Endothelial cell of umbilical vein (primary cell): ENCODE measurements at regions not wholly inside any gene's neighbourhood (a gene's known extent, or its start where the extent isn't known, plus 50 kb on each side); places are given as distances from the start of the nearest gene placed in this dataset.

Experiments
- BruUV-seq: library from RNA; stranded (reverse); fragments of 400-500 nt; replicated peaks from 2 replicates; lab custom pipeline; 2021; lab: Mats Ljungman, UMichigan
- CTCF ChIA-PET: fragments of 300-600, 350-600 bp; sonication (Branson Sonifier 250); formaldehyde crosslinking; loops from one replicate; lab custom pipeline; 2021; ENCODE audit warnings: antibody characterized with exemption, inconsistent platforms; lab: Charles Lee
- POLR2A ChIA-PET: fragments of 300-600, 350-600 bp; sonication (Branson Sonifier 250); formaldehyde crosslinking; loops from one replicate; lab custom pipeline; 2021; ENCODE audit warnings: antibody characterized with exemption, inconsistent platforms; lab: Charles Lee
- DNase-seq: peaks from one replicate; pipeline ENCODE4 v3.0.0-alpha.2; 2011; ENCODE audit warnings: low read depth, low spot score
- FAIRE-seq: peaks from 2 replicates; lab custom pipeline; 2011; peaks lifted over from hg19 to GRCh38; lab: Jason Lieb, UNC
- H2AFZ ChIP-seq: 2 replicates; pipeline ENCODE4 v1.6.0; 2012; ENCODE audit warnings: low read depth, low read length, control low read depth, inconsistent platforms
- H3K27ac ChIP-seq: 2 replicates; pipeline ENCODE4 v1.5.1; 2011; ENCODE audit warnings: low read depth, mild to moderate bottlenecking, control low read depth, low read length, moderate library complexity; ENCODE audit not compliant: insufficient read depth
- H3K27me3 ChIP-seq, 2 experiments: 2 replicates each; pipeline versions ENCODE4 v1.6.0 to v1.6.1; 2011; ENCODE audit warnings: low read length in 2 of 2, mixed read lengths in 1 of 2; ENCODE audit not compliant: control insufficient read depth in 2 of 2, insufficient read depth in 2 of 2
- H3K36me3 ChIP-seq, 2 experiments: 2 replicates in 1 of 2; 3 replicates in 1 of 2; pipeline ENCODE4 v1.5.1; 2011; ENCODE audit warnings: low read length in 2 of 2, mild to moderate bottlenecking in 1 of 2, moderate library complexity in 1 of 2; ENCODE audit not compliant: control insufficient read depth in 2 of 2, insufficient read depth in 2 of 2; ENCODE audit errors: extremely low read depth in 1 of 2
- H3K4me1 ChIP-seq: 3 replicates; pipeline ENCODE4 v1.5.1; 2011; ENCODE audit warnings: mild to moderate bottlenecking, low read length; ENCODE audit not compliant: control insufficient read depth, insufficient read depth; ENCODE audit errors: extremely low read depth
- H3K4me2 ChIP-seq: 2 replicates; pipeline ENCODE4 v1.6.1; 2011; ENCODE audit warnings: low read length, control low read depth, mixed read lengths; ENCODE audit not compliant: insufficient read depth
- H3K4me3 ChIP-seq, 3 experiments: fragments of 200-600 bp in 1 of 3; sonication (generic), shearing (Covaris generic) in 1 of 3; replicated peaks in 1 of 3; 2 replicates each; pipeline ENCODE4 v1.5.1; 2011 to 2016; ENCODE audit warnings: control low read depth in 3 of 3, low read length in 3 of 3, mild to moderate bottlenecking in 2 of 3, inconsistent platforms in 1 of 3, low read depth in 1 of 3, moderate library complexity in 1 of 3; ENCODE audit not compliant: insufficient read depth in 1 of 3
- H3K79me2 ChIP-seq: 2 replicates; pipeline ENCODE4 v1.6.0; 2012; ENCODE audit warnings: low read length, inconsistent platforms; ENCODE audit not compliant: control insufficient read depth, insufficient read depth
- H3K9ac ChIP-seq: replicated peaks from 2 replicates; pipeline ENCODE3; 2011; ENCODE audit warnings: low read length, control low read depth; ENCODE audit not compliant: insufficient read depth; ENCODE audit errors: extremely low read depth
- H3K9me1 ChIP-seq: replicated peaks from 3 replicates; pipeline ENCODE4 v1.6.0; 2011; ENCODE audit warnings: mild to moderate bottlenecking, low read length; ENCODE audit not compliant: control insufficient read depth, insufficient read depth; ENCODE audit errors: extremely low read depth
- H3K9me3 ChIP-seq: replicated peaks from 2 replicates; pipeline ENCODE4 v1.5.1; 2012; ENCODE audit warnings: low read length, inconsistent platforms; ENCODE audit not compliant: control insufficient read depth, insufficient read depth
- H4K20me1 ChIP-seq: replicated peaks from 2 replicates; pipeline ENCODE3; 2011; ENCODE audit warnings: mild to moderate bottlenecking, low read length; ENCODE audit not compliant: control insufficient read depth, insufficient read depth; ENCODE audit errors: extremely low read depth
- EZH2 ChIP-seq: IDR thresholded peaks from 2 replicates; pipeline ENCODE4 v1.6.1; 2012; ENCODE audit warnings: borderline replicate concordance, low read depth, mild to moderate bottlenecking, moderate library complexity, low read length, inconsistent platforms; ENCODE audit not compliant: severe bottlenecking
- GATA2 ChIP-seq: IDR thresholded peaks from 2 replicates; pipeline ENCODE4 v1.7.0; 2011; ENCODE audit warnings: low read depth, mild to moderate bottlenecking, moderate library complexity, mixed read lengths, low read length; ENCODE audit not compliant: insufficient read length, insufficient read depth
- MAX ChIP-seq: IDR thresholded peaks from 2 replicates; pipeline ENCODE4 v1.6.1; 2011; ENCODE audit not compliant: insufficient read depth, insufficient read length
- MYC ChIP-seq: IDR thresholded peaks from one replicate; pipeline ENCODE4 v1.6.1; 2011; ENCODE audit warnings: mild to moderate bottlenecking, low read depth, low read length
- POLR2AphosphoS5 ChIP-seq: IDR thresholded peaks from 2 replicates; pipeline ENCODE4 v1.6.1; 2012; ENCODE audit warnings: low read depth, mild to moderate bottlenecking, control low read depth, low read length, moderate library complexity; ENCODE audit not compliant: insufficient read depth
- dilution Hi-C: fragments of 300-500 bp; cut with MboI; formaldehyde crosslinking; loops from one replicate; pipeline ENCODE4 v1.15.0; 2019; ENCODE audit warnings: low sequenced_read_pairs; ENCODE audit not compliant: extremely low pct_ligation_motif_present
- intact Hi-C: fragments of 100-400 bp; cut with micrococcal nuclease; formaldehyde crosslinking; loops from one replicate; pipeline ENCODE4 v1.10.0; 2022

GRCh38 chr11:133593036-133593435 is 60.7 kb upstream of the OPCML start:
- H3K36me3 ChIP-seq, result no peaks in the 10 kb centered on the region
- no peaks in the 10 kb centered on the region for H3K27me3 ChIP-seq
- no peaks in the 10 kb centered on the region for H3K4me1 ChIP-seq
- ChIA-PET POLR2A (no interaction called here), CTCF (no interaction called here)
- no peak overlapping the region for H3K9ac ChIP-seq
- no peak for FAIRE-seq
- DNase-seq, result no peak
- BruUV-seq, result no TSS peak
- no peak overlapping the region for H3K4me2 ChIP-seq
- H3K4me3 ChIP-seq, result no peak overlapping the region
- no peak overlapping the region for H3K27ac ChIP-seq
- no peak overlapping the region for H2AFZ ChIP-seq
- H3K9me1 ChIP-seq, result no peaks in the 10 kb centered on the region
- H3K79me2 ChIP-seq, result no peaks in the 10 kb centered on the region
- intact Hi-C loops (no loop called here), dilution Hi-C loops (no loop called here)
- no peaks in the 10 kb centered on the region for H3K9me3 ChIP-seq
- TF ChIP-seq GATA2, result no peak
- TF ChIP-seq MYC, result no peak
- no peak for TF ChIP-seq POLR2AphosphoS5
- TF ChIP-seq MAX, result no peak
- H4K20me1 ChIP-seq, result no peaks in the 10 kb centered on the region

GRCh38 chr11:133586903-133587517 is 54.7 kb upstream of the OPCML start:
- Histone ChIP-seq H3K9me1 (no peaks in the 10 kb centered on the region), H3K79me2 (no peaks in the 10 kb centered on the region), H3K4me2 (no peak overlapping the region), H3K9ac (no peak overlapping the region), H3K27me3 (no peaks in the 10 kb centered on the region), H2AFZ (no peak overlapping the region), H4K20me1 (no peaks in the 10 kb centered on the region), H3K4me3 (no peak overlapping the region), H3K4me1 (no peaks in the 10 kb centered on the region), H3K27ac (no peak overlapping the region), H3K36me3 (no peaks in the 10 kb centered on the region), H3K9me3 (peaks cover 5% of the 10 kb centered on the region)
- no TSS peak for BruUV-seq
- DNase-seq, result no peak
- ChIA-PET CTCF (no interaction called here), POLR2A (no interaction called here)
- TF ChIP-seq EZH2, result no peak
- TF ChIP-seq GATA2, result no peak
- dilution Hi-C loops (no loop called here), intact Hi-C loops (no loop called here)
- no peak for FAIRE-seq
